CD14-positive monocyte (primary cell): ENCODE measurements at regions not wholly inside any gene's neighbourhood (a gene's known extent, or its start where the extent isn't known, plus 50 kb on each side); places are given as distances from the start of the nearest gene placed in this dataset.

Experiments
- DNase-seq, 3 donors: peaks; one replicate each; pipeline ENCODE4 v3.0.0-alpha.2; 2011 to 2022
- H2AFZ ChIP-seq: 2 replicates; pipeline ENCODE4 v1.6.0; 2012; ENCODE audit warnings: mild to moderate bottlenecking, low read depth, low read length, inconsistent platforms; ENCODE audit not compliant: insufficient read depth, poor library complexity, severe bottlenecking
- H3K27ac ChIP-seq, 2 donors: 1 replicate in 1 of 2; 2 replicates in 1 of 2; pipeline ENCODE4 v1.5.1; 2012 to 2013; ENCODE audit warnings: low read length in 2 of 2, control low read depth in 1 of 2, inconsistent platforms in 1 of 2, low read depth in 1 of 2, mild to moderate bottlenecking in 1 of 2
- H3K27me3 ChIP-seq, 2 donors: one replicate each; pipeline versions ENCODE4 v1.6.0 to v1.6.1; 2011 to 2013; ENCODE audit warnings: low read length in 2 of 2; ENCODE audit not compliant: control insufficient read depth in 2 of 2, insufficient read depth in 2 of 2
- H3K36me3 ChIP-seq, 2 donors: replicated peaks in 1 of 2; 1 replicate in 1 of 2; 2 replicates in 1 of 2; pipeline versions ENCODE4 v1.5.1 to v1.6.1; 2012 to 2013; ENCODE audit warnings: low read length in 2 of 2, control low read depth in 1 of 2, inconsistent platforms in 1 of 2, mild to moderate bottlenecking in 1 of 2; ENCODE audit not compliant: insufficient read depth in 2 of 2, control insufficient read depth in 1 of 2
- H3K4me1 ChIP-seq, 2 donors: 1 replicate in 1 of 2; 2 replicates in 1 of 2; pipeline versions ENCODE4 v1.5.1 to v1.6.1; 2012 to 2013; ENCODE audit warnings: low read length in 2 of 2, control low read depth in 1 of 2, inconsistent platforms in 1 of 2, mild to moderate bottlenecking in 1 of 2, moderate library complexity in 1 of 2; ENCODE audit not compliant: insufficient read depth in 2 of 2, control insufficient read depth in 1 of 2
- H3K4me2 ChIP-seq: replicated peaks from 2 replicates; pipeline ENCODE3; 2012; ENCODE audit warnings: low read length, moderate library complexity, mild to moderate bottlenecking; ENCODE audit not compliant: poor library complexity, severe bottlenecking; ENCODE audit errors: extremely low read depth
- H3K4me3 ChIP-seq, 3 experiments: fragments of 200-600 bp in 1 of 3; sonication (generic) in 1 of 3; replicated peaks in 1 of 3; 1 replicate in 2 of 3; 2 replicates in 1 of 3; pipeline ENCODE4 v1.5.1; 2011 to 2013; ENCODE audit warnings: low read length in 3 of 3, mild to moderate bottlenecking in 3 of 3, control low read depth in 2 of 3, low read depth in 2 of 3, inconsistent platforms in 1 of 3, moderate library complexity in 1 of 3
- H3K79me2 ChIP-seq: 2 replicates; pipeline ENCODE4 v1.6.0; 2012; ENCODE audit warnings: mild to moderate bottlenecking, control low read depth, inconsistent platforms, low read length, moderate library complexity; ENCODE audit not compliant: insufficient read depth
- H3K9ac ChIP-seq: 2 replicates; pipeline ENCODE4 v1.6.0; 2017; ENCODE audit warnings: low read length, mild to moderate bottlenecking; ENCODE audit not compliant: insufficient read depth, poor library complexity, severe bottlenecking
- H3K9me3 ChIP-seq, 2 donors: replicated peaks in 1 of 2; 1 replicate in 1 of 2; 2 replicates in 1 of 2; pipeline versions ENCODE4 v1.5.1 to v1.6.1; 2012 to 2013; ENCODE audit warnings: low read length in 2 of 2, control low read depth in 1 of 2; ENCODE audit not compliant: control insufficient read depth in 1 of 2, insufficient read depth in 1 of 2
- H4K20me1 ChIP-seq: 2 replicates; pipeline ENCODE4 v1.6.0; 2012; ENCODE audit warnings: mild to moderate bottlenecking, low read length, control low read depth, moderate library complexity; ENCODE audit not compliant: insufficient read depth
- H3K27ac Mint-ChIP-seq, 7 donors: one replicate each; pipeline ENCODE4 v1.8.0; 2020; ENCODE audit warnings: mild to moderate bottlenecking in 7 of 7, mixed read lengths in 7 of 7, moderate library complexity in 6 of 7, inconsistent platforms in 2 of 7
- H3K27me3 Mint-ChIP-seq, 3 donors: one replicate each; pipeline ENCODE4 v1.8.0; 2021 to 2022; ENCODE audit warnings: low read depth in 3 of 3, mild to moderate bottlenecking in 3 of 3, mixed read lengths in 3 of 3, moderate library complexity in 3 of 3, inconsistent platforms in 1 of 3
- H3K36me3 Mint-ChIP-seq, 2 donors: one replicate each; pipeline ENCODE4 v1.8.0; 2020; ENCODE audit warnings: mixed read lengths in 2 of 2, inconsistent platforms in 1 of 2, mild to moderate bottlenecking in 1 of 2
- H3K4me1 Mint-ChIP-seq: one replicate; pipeline ENCODE4 v1.8.0; 2020; ENCODE audit warnings: mild to moderate bottlenecking, mixed read lengths
- H3K4me3 Mint-ChIP-seq, 2 donors: one replicate each; pipeline ENCODE4 v1.8.0; 2020; ENCODE audit warnings: mild to moderate bottlenecking in 2 of 2, mixed read lengths in 2 of 2, moderate library complexity in 1 of 2
- H3K9me3 Mint-ChIP-seq, 7 donors: one replicate each; pipeline ENCODE4 v1.8.0; 2020 to 2022; ENCODE audit warnings: mixed read lengths in 7 of 7, mild to moderate bottlenecking in 6 of 7, moderate library complexity in 6 of 7, inconsistent platforms in 2 of 7
- WGBS: methylation state at CpG from one replicate; pipeline ENCODE4 v1.1.5; 2013; ENCODE audit warnings: missing lambda C conversion rate; ENCODE audit not compliant: insufficient coverage; 5-methylcytosine and 5-hydroxymethylcytosine counted together
- intact Hi-C, 2 donors: fragments of 100-400 bp; cut with micrococcal nuclease; formaldehyde crosslinking; loops; one replicate each; pipeline versions ENCODE4 v1.15.0 to v1.15.1; 2023
- TF ChIP-seq, protein P1 (sequence below): fragments of 200-600 bp; IDR thresholded peaks from one replicate; pipeline ENCODE4 v1.8.0; 2022; ENCODE audit warnings: antibody characterized with exemption, mild to moderate bottlenecking

DNA sequence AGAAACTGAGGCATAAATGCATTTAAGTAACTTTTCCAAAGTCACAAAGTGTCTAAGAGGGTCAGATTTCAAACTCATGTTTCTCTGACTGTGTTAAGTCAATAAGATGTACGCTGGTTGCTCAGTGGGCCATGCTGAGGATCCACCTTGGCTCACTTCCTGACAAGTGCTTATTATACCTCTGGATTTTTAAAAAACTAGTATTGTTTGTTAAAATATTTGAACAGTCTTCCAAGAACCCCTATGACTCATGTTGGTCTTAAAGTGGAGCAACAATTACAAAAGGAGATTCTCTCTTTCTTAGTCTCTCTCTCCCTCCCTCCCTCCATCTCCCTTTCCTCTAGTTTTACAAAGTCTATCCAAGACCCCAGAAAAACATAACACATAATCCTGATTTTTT, 1050.2 kb downstream of the AGBL1 start:
- intact Hi-C loops, result no loop called here
- Histone ChIP-seq H3K27ac (no peak overlapping the region), H3K27me3 (no peaks in the 10 kb centered on the region), H4K20me1 (no peaks in the 10 kb centered on the region), H3K36me3 (no peaks in the 10 kb centered on the region), H3K9ac (no peak overlapping the region), H3K9me3 (peaks cover 4 to 7% of the 10 kb centered on the region in 2 donors), H3K4me1 (no peaks in the 10 kb centered on the region), H3K4me3 (no peak overlapping the region), H3K4me2 (no peak overlapping the region), H3K79me2 (no peaks in the 10 kb centered on the region), H2AFZ (no peak overlapping the region)
- TF ChIP-seq, protein P1, sequence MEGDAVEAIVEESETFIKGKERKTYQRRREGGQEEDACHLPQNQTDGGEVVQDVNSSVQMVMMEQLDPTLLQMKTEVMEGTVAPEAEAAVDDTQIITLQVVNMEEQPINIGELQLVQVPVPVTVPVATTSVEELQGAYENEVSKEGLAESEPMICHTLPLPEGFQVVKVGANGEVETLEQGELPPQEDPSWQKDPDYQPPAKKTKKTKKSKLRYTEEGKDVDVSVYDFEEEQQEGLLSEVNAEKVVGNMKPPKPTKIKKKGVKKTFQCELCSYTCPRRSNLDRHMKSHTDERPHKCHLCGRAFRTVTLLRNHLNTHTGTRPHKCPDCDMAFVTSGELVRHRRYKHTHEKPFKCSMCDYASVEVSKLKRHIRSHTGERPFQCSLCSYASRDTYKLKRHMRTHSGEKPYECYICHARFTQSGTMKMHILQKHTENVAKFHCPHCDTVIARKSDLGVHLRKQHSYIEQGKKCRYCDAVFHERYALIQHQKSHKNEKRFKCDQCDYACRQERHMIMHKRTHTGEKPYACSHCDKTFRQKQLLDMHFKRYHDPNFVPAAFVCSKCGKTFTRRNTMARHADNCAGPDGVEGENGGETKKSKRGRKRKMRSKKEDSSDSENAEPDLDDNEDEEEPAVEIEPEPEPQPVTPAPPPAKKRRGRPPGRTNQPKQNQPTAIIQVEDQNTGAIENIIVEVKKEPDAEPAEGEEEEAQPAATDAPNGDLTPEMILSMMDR, result no peak
- no peak for DNase-seq
- no CpG with 5 or more reads among the region's 1 CpG for WGBS
- no peaks in the 10 kb centered on the region for H3K4me1 Mint-ChIP-seq
- H3K27me3 Mint-ChIP-seq, result peaks cover 0 to 4% (median 0%) of the 10 kb centered on the region in 3 donors
- H3K36me3 Mint-ChIP-seq, result no peaks in the 10 kb centered on the region
- H3K27ac Mint-ChIP-seq, result no peak overlapping the region
- H3K4me3 Mint-ChIP-seq, result no peak overlapping the region
- H3K9me3 Mint-ChIP-seq, result peaks cover 5 to 17% (median 10%) of the 10 kb centered on the region in 7 donors

DNA sequence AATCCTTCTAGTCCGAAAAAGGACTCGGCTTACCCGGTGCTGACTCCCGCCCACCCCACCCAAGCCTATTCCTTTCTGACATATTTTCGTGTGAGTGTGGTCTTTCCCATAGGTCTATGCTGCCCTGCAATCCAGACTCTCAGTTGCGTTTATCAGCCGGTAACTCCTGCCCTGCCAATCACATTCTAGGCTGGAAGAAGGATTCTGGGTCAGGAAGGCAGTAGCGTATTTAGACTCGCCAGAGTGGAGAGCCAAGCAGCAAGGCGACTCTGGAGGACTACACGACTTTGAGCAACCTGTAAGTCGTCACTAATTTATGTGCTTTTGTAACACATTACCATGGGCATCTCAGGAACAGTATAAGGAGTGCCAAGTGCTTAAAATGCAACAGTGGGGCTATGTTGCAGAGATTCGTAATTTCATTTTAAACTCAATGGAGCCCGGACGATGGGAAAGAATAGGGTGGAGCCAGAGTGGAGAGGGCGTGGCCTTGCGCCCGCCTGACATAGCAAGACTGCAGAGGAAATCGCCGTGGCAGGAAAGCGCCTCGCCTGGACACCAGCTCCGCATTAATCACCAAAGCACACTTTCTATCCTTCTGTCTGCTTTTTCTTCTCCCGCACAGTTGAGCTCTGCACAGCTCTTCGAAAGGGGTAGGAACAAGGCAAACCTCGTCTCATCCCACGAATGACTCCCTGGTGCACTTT, 1044.2 kb downstream of the AGBL1 start:
- Histone ChIP-seq H3K27me3 (no peaks in the 10 kb centered on the region), H3K36me3 (no peaks in the 10 kb centered on the region), H4K20me1 (no peaks in the 10 kb centered on the region), H3K4me2 (no peak overlapping the region), H3K4me1 (no peaks in the 10 kb centered on the region), H3K79me2 (no peaks in the 10 kb centered on the region), H3K9me3 (peaks cover 7 to 16% of the 10 kb centered on the region in 2 donors), H2AFZ (no peak overlapping the region), H3K9ac (no peak overlapping the region), H3K27ac (no peak overlapping the region), H3K4me3 (no peak overlapping the region)
- Mint-ChIP-seq H3K27me3 (peaks cover 0 to 2% (median 0%) of the 10 kb centered on the region in 3 donors), H3K4me3 (no peak overlapping the region), H3K4me1 (no peaks in the 10 kb centered on the region), H3K27ac (no peak overlapping the region), H3K36me3 (no peaks in the 10 kb centered on the region), H3K9me3 (peaks cover 4 to 19% (median 11%) of the 10 kb centered on the region in 7 donors)
- no peak for DNase-seq
- intact Hi-C loops, result no loop called here
- TF ChIP-seq, protein P1, result no peak
- 84% methylated on average over 20 of the region's 27 CpGs for WGBS
